Gastrocnemius medialis (tissue), 4 donors: ENCODE measurements at regions not wholly inside any gene's neighbourhood (a gene's known extent, or its start where the extent isn't known, plus 50 kb on each side); places are given as distances from the start of the nearest gene placed in this dataset.

Experiments used
- CTCF ChIP-seq, 5 experiments: fragments of 450-650 bp in 3 of 5; fragments of 200-600 bp in 2 of 5; sonication (generic) in 2 of 5; IDR thresholded peaks in 4 of 5; conservative IDR thresholded peaks in 1 of 5; 1 replicate in 4 of 5; 2 replicates in 1 of 5; pipeline ENCODE4 v1.5.1; 2016 to 2019; ENCODE audit warnings: antibody characterized with exemption in 5 of 5, mild to moderate bottlenecking in 3 of 5, moderate library complexity in 3 of 5
- POLR2A ChIP-seq, 2 donors: fragments of 450-650 bp; IDR thresholded peaks; one replicate each; pipeline ENCODE4 v1.6.1; 2017; ENCODE audit warnings: antibody characterized with exemption in 2 of 2, mild to moderate bottlenecking in 2 of 2, moderate library complexity in 2 of 2

GRCh38 chr7:131879424-131879823 is 323.0 kb upstream of the PODXL start:
- no peak for TF ChIP-seq CTCF (IDR thresholded peaks at IDR 0.05 in 4 of 5, conservative IDR thresholded peaks at IDR 0.05 in 1 of 5)
- TF ChIP-seq POLR2A (IDR thresholded peaks at IDR 0.05): no peak
